Peyer's patch (tissue), 4 donors: ENCODE measurements at regions not wholly inside any gene's neighbourhood (a gene's known extent, or its start where the extent isn't known, plus 50 kb on each side); places are given as distances from the start of the nearest gene placed in this dataset.
"Not testable (repeated sequence)": the region's sequence is repeated elsewhere in the genome, so short reads cannot be mapped to it uniquely, and the experiment has no call there.

Experiments
- DNase-seq, 3 donors: peaks; one replicate each; pipeline ENCODE4 v3.0.0-alpha.2; 2017 to 2019
- H3K27ac ChIP-seq, 4 donors: fragments of 200-600 bp; sonication (generic); one replicate each; pipeline ENCODE4 v1.5.1; 2016 to 2019
- H3K27me3 ChIP-seq, 2 donors: fragments of 200-600 bp; sonication (generic); one replicate each; pipeline ENCODE4 v1.5.1; 2019
- H3K36me3 ChIP-seq, 3 donors: fragments of 200-600 bp; sonication (generic); one replicate each; pipeline ENCODE4 v1.5.1; 2016 to 2019
- H3K4me1 ChIP-seq, 4 donors: fragments of 200-600 bp; sonication (generic); one replicate each; pipeline ENCODE4 v1.5.1; 2016 to 2019
- H3K4me3 ChIP-seq, 4 donors: fragments of 200-600 bp; sonication (generic); 1 replicate in 3 of 4; 2 replicates in 1 of 4; pipeline ENCODE4 v1.5.1; 2016 to 2019; ENCODE audit warnings: mild to moderate bottlenecking in 1 of 4
- H3K9me3 ChIP-seq, 4 donors: fragments of 200-600 bp; sonication (generic); one replicate each; pipeline ENCODE4 v1.5.1; 2016 to 2019; ENCODE audit warnings: mild to moderate bottlenecking in 1 of 4
- CTCF ChIP-seq, 6 experiments: fragments of 450-650 bp in 4 of 6; fragments of 200-600 bp in 2 of 6; sonication (generic) in 1 of 6; IDR thresholded peaks; one replicate each; pipeline ENCODE4 v1.5.1; 2017 to 2019; ENCODE audit warnings: antibody characterized with exemption in 6 of 6, mild to moderate bottlenecking in 3 of 6, moderate library complexity in 1 of 6
- POLR2A ChIP-seq, 2 donors: fragments of 450-650 bp; IDR thresholded peaks; one replicate each; pipeline ENCODE4 v1.5.1; 2017; ENCODE audit warnings: antibody characterized with exemption in 2 of 2, mild to moderate bottlenecking in 2 of 2, moderate library complexity in 2 of 2

GRCh38 chr11:37317803-37318202 is 719.8 kb upstream of the RAG2 start:
- no peaks in the 10 kb centered on the region for H3K4me1 ChIP-seq
- H3K36me3 ChIP-seq = no peaks in the 10 kb centered on the region
- DNase-seq = no peak
- H3K27me3 ChIP-seq = no peaks in the 10 kb centered on the region
- no peak overlapping the region for H3K4me3 ChIP-seq
- no peaks in the 10 kb centered on the region for H3K9me3 ChIP-seq
- no peak for TF ChIP-seq CTCF (IDR thresholded peaks at IDR 0.05)
- H3K27ac ChIP-seq = no peak overlapping the region

- TF ChIP-seq POLR2A (IDR thresholded peaks at IDR 0.05) (no peak), CTCF (IDR thresholded peaks at IDR 0.05) (no peak)
- Histone ChIP-seq H3K4me1 (no peaks in the 10 kb centered on the region), H3K27me3 (no peaks in the 10 kb centered on the region), H3K9me3 (no peaks in the 10 kb centered on the region), H3K36me3 (no peaks in the 10 kb centered on the region), H3K27ac (no peak overlapping the region), H3K4me3 (no peak overlapping the region)
- no peak for DNase-seq
Observed at GRCh38 chr11:37313266-37313665, 715.2 kb upstream of the RAG2 start.

GRCh38 chr11:37306563-37306962 is 708.5 kb upstream of the RAG2 start:
- Histone ChIP-seq H3K4me3 (no peak overlapping the region), H3K4me1 (no peaks in the 10 kb centered on the region), H3K27me3 (no peaks in the 10 kb centered on the region), H3K9me3 (no peaks in the 10 kb centered on the region), H3K36me3 (no peaks in the 10 kb centered on the region), H3K27ac (no peak overlapping the region)
- no peak for DNase-seq
- TF ChIP-seq POLR2A (IDR thresholded peaks at IDR 0.05) (no peak), CTCF (IDR thresholded peaks at IDR 0.05) (no peak)

GRCh38 chr11:37301405-37301804 is 703.4 kb upstream of the RAG2 start:
- H3K4me3 ChIP-seq, H3K27me3 ChIP-seq, H3K27ac ChIP-seq, H3K4me1 ChIP-seq, H3K36me3 ChIP-seq, DNase-seq, H3K9me3 ChIP-seq: not testable (repeated sequence)

- Histone ChIP-seq H3K27me3 (no peaks in the 10 kb centered on the region), H3K4me3 (no peak overlapping the region), H3K9me3 (no peaks in the 10 kb centered on the region), H3K4me1 (no peaks in the 10 kb centered on the region), H3K36me3 (no peaks in the 10 kb centered on the region), H3K27ac (no peak overlapping the region)
- no peak for DNase-seq
- TF ChIP-seq CTCF (IDR thresholded peaks at IDR 0.05) (no peak), POLR2A (IDR thresholded peaks at IDR 0.05) (no peak)
Observed at GRCh38 chr11:37298173-37298572, 700.1 kb upstream of the RAG2 start.

- Histone ChIP-seq H3K27me3 (no peaks in the 10 kb centered on the region), H3K4me3 (no peak overlapping the region), H3K36me3 (no peaks in the 10 kb centered on the region), H3K4me1 (no peaks in the 10 kb centered on the region), H3K27ac (no peak overlapping the region), H3K9me3 (no peaks in the 10 kb centered on the region)
- no peak for TF ChIP-seq CTCF (IDR thresholded peaks at IDR 0.05)
- TF ChIP-seq POLR2A (IDR thresholded peaks at IDR 0.05) = no peak
- no peak for DNase-seq
Observed at GRCh38 chr11:37286890-37287289, 688.9 kb upstream of the RAG2 start.
